WTC11 (cell line): ENCODE measurements at regions not wholly inside any gene's neighbourhood (a gene's known extent, or its start where the extent isn't known, plus 50 kb on each side); places are given as distances from the start of the nearest gene placed in this dataset.

Experiments used
- ATAC-seq: fragments of 200-7000 bp; cut with Tn5 transposase; 2 replicates; pipeline ENCODE4 v1.10.0; 2021; ENCODE audit warnings: mild to moderate bottlenecking, moderate library complexity
- CTCF ChIA-PET: fragments of 300-600 bp; sonication (Branson Sonifier 250); formaldehyde crosslinking; loops from one replicate; lab custom pipeline; 2021; ENCODE audit warnings: antibody characterized with exemption; lab: Charles Lee
- POLR2A ChIA-PET: fragments of 350-600 bp; sonication (Branson Sonifier 250); formaldehyde crosslinking; loops from one replicate; lab custom pipeline; 2021; ENCODE audit warnings: antibody characterized with exemption; lab: Charles Lee
- DNase-seq: peaks from one replicate; pipeline ENCODE4 v3.0.0; 2021; ENCODE audit warnings: low spot score
- H3K27ac Mint-ChIP-seq: 2 replicates; pipeline ENCODE4 v1.8.0; 2021; ENCODE audit warnings: mixed read lengths
- H3K27me3 Mint-ChIP-seq: 2 replicates; pipeline ENCODE4 v1.8.0; 2021; ENCODE audit warnings: low read depth, mild to moderate bottlenecking, moderate library complexity, mixed read lengths
- H3K36me3 Mint-ChIP-seq: 2 replicates; pipeline ENCODE4 v1.8.0; 2021; ENCODE audit warnings: mixed read lengths
- H3K4me1 Mint-ChIP-seq: 2 replicates; pipeline ENCODE4 v1.8.0; 2022; ENCODE audit warnings: mixed read lengths
- H3K4me3 Mint-ChIP-seq: 2 replicates; pipeline ENCODE4 v1.8.0; 2021; ENCODE audit warnings: mild to moderate bottlenecking, moderate library complexity, mixed read lengths
- H3K9me3 Mint-ChIP-seq: 2 replicates; pipeline ENCODE4 v1.8.0; 2021; ENCODE audit warnings: mixed read lengths
- AR ChIP-seq: fragments of 250-450 bp; sonication (Bioruptor Pico); IDR thresholded peaks from 2 replicates; pipeline ENCODE4 v1.9.0; 2021; ENCODE audit warnings: mild to moderate bottlenecking
- ELF4 ChIP-seq: sonication (generic); formaldehyde crosslinking; IDR thresholded peaks from 2 replicates; pipeline ENCODE4 v1.8.1; 2022; ENCODE audit warnings: low read depth, mild to moderate bottlenecking, moderate library complexity, missing genetic modification reagents
- EMX1 ChIP-seq: fragments of 250-450 bp; sonication (Bioruptor Pico); IDR thresholded peaks from 2 replicates; pipeline ENCODE4 v1.8.0; 2021; ENCODE audit warnings: mild to moderate bottlenecking
- ERG ChIP-seq: fragments of 250-450 bp; sonication (Bioruptor Pico); IDR thresholded peaks from 2 replicates; pipeline ENCODE4 v1.8.0; 2021; ENCODE audit warnings: mild to moderate bottlenecking
- IRF1 ChIP-seq: sonication (generic); formaldehyde crosslinking; IDR thresholded peaks from 2 replicates; pipeline ENCODE4 v1.8.0; 2023; ENCODE audit warnings: missing genetic modification reagents
- NFE2L1 ChIP-seq: sonication (generic); formaldehyde crosslinking; IDR thresholded peaks from 2 replicates; pipeline ENCODE4 v1.8.1; 2023; ENCODE audit warnings: missing genetic modification reagents
- OVOL2 ChIP-seq: fragments of 250-450 bp; sonication (Bioruptor Pico); IDR thresholded peaks from 2 replicates; pipeline ENCODE4 v1.9.0; 2021; ENCODE audit warnings: mild to moderate bottlenecking, borderline replicate concordance
- PREB ChIP-seq: sonication (generic); formaldehyde crosslinking; IDR thresholded peaks from 2 replicates; pipeline ENCODE4 v1.8.1; 2022; ENCODE audit warnings: mild to moderate bottlenecking, missing genetic modification reagents, moderate library complexity, borderline replicate concordance
- TEAD4 ChIP-seq: sonication (generic); formaldehyde crosslinking; IDR thresholded peaks from 2 replicates; pipeline ENCODE4 v1.8.0; 2022; ENCODE audit warnings: mild to moderate bottlenecking, missing genetic modification reagents
- USF1 ChIP-seq: sonication (generic); formaldehyde crosslinking; IDR thresholded peaks from 2 replicates; pipeline ENCODE4 v1.8.0; 2022; ENCODE audit warnings: mild to moderate bottlenecking, missing genetic modification reagents
- ZBTB21 ChIP-seq: sonication (generic); formaldehyde crosslinking; IDR thresholded peaks from 2 replicates; pipeline ENCODE4 v1.8.1; 2023; ENCODE audit warnings: mild to moderate bottlenecking, missing genetic modification reagents, borderline replicate concordance
- ZNF121 ChIP-seq: sonication (generic); formaldehyde crosslinking; IDR thresholded peaks from 2 replicates; pipeline ENCODE4 v1.8.0; 2023; ENCODE audit warnings: missing genetic modification reagents
- ZNF232 ChIP-seq: sonication (generic); formaldehyde crosslinking; IDR thresholded peaks from 2 replicates; pipeline ENCODE4 v1.8.0; 2022; ENCODE audit warnings: mild to moderate bottlenecking, missing genetic modification reagents
- ZNF396 ChIP-seq: fragments of 250-450 bp; sonication (Bioruptor Pico); IDR thresholded peaks from 2 replicates; pipeline ENCODE4 v1.8.0; 2021; ENCODE audit warnings: mild to moderate bottlenecking, moderate library complexity, borderline replicate concordance
- ZNF416 ChIP-seq: fragments of 250-450 bp; sonication (Bioruptor Pico); IDR thresholded peaks from 2 replicates; pipeline ENCODE4 v1.9.0; 2021; ENCODE audit warnings: mild to moderate bottlenecking, inconsistent platforms
- ZNF671 ChIP-seq: fragments of 250-450 bp; sonication (Bioruptor Pico); IDR thresholded peaks from 2 replicates; pipeline ENCODE4 v1.8.0; 2021; ENCODE audit warnings: mild to moderate bottlenecking
- TF ChIP-seq, protein P1 (sequence below): sonication (generic); formaldehyde crosslinking; IDR thresholded peaks from 2 replicates; pipeline ENCODE4 v1.8.0; 2023; ENCODE audit warnings: missing genetic modification reagents, mild to moderate bottlenecking, borderline replicate concordance
- TF ChIP-seq, protein P2 (sequence below): sonication (generic); formaldehyde crosslinking; conservative IDR thresholded peaks from 2 replicates; pipeline ENCODE4 v1.8.1; 2022; ENCODE audit warnings: mild to moderate bottlenecking, missing genetic modification reagents

- CTCF ChIA-PET = no interaction called here
- Mint-ChIP-seq H3K4me3 (no peak overlapping the region), H3K36me3 (peaks cover 78% of the 10 kb centered on the region), H3K27me3 (peaks cover 5% of the 10 kb centered on the region; the same call in 1 of the 2 replicates), H3K27ac (no peak overlapping the region), H3K9me3 (peaks cover 86% of the 10 kb centered on the region), H3K4me1 (no peaks in the 10 kb centered on the region)
- ATAC-seq (no peak), DNase-seq (no peak)
- no peak for TF ChIP-seq IRF1 (CRISPR knock-in tag)
- POLR2A ChIA-PET = no interaction called here
Measured at GRCh38 chr2:5587766-5588165, 104.4 kb upstream of the SOX11 start.

DNA sequence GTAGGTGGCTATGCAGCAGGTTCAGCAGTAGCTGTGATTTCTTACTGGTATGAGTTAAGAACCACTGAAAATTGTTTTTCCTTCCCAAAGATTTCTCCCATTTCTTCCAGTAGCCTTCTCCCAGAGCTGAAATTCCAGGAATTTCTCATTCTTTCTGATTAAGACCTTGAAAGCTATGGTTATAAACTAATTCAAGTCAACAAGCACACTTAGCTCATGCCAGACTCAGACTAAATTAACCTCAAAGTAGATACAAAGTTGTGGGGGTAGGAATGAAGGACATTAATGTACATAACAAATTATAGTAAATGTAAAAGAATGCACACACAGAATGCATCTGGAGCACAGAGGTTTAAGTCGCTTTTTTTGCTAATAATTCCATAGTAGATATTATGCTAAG, 103.6 kb upstream of the SOX11 start:
- peaks cover 87% of the 10 kb centered on the region for H3K9me3 Mint-ChIP-seq
- ChIA-PET POLR2A (no interaction called here), CTCF (no interaction called here)
- H3K4me3 Mint-ChIP-seq = no peak overlapping the region
- no peak for ATAC-seq
- H3K4me1 Mint-ChIP-seq = no peaks in the 10 kb centered on the region
- H3K27me3 Mint-ChIP-seq = peaks cover 5% of the 10 kb centered on the region; the same call in 1 of the 2 replicates
- H3K36me3 Mint-ChIP-seq = peaks cover 78% of the 10 kb centered on the region
- no peak for TF ChIP-seq IRF1 (CRISPR knock-in tag)
- no peak for TF ChIP-seq PREB (CRISPR knock-in tag)
- TF ChIP-seq ELF4 (CRISPR knock-in tag) = no peak
- TF ChIP-seq ZNF121 (CRISPR knock-in tag) = no peak
- TF ChIP-seq ZBTB21 (CRISPR knock-in tag) = no peak
- TF ChIP-seq, all 79 proteins: peak for 0
- no peak for DNase-seq
- H3K27ac Mint-ChIP-seq = no peak overlapping the region

GRCh38 chr2:5589183-5589582, 103.0 kb upstream of the SOX11 start:
- Mint-ChIP-seq H3K27me3 (peaks cover 5% of the 10 kb centered on the region; the same call in 1 of the 2 replicates), H3K4me1 (no peaks in the 10 kb centered on the region), H3K36me3 (peaks cover 81% of the 10 kb centered on the region), H3K4me3 (no peak overlapping the region), H3K9me3 (peaks cover 90% of the 10 kb centered on the region), H3K27ac (no peak overlapping the region)
- ChIA-PET POLR2A (no interaction called here), CTCF (no interaction called here)
- DNase-seq (no peak), ATAC-seq (no peak)
- TF ChIP-seq EMX1 (CRISPR knock-in tag) (no peak), TEAD4 (no peak), PREB (CRISPR knock-in tag) (no peak), NFE2L1 (CRISPR knock-in tag) (no peak), ERG (CRISPR knock-in tag) (no peak), USF1 (CRISPR knock-in tag) (no peak), ZNF416 (no peak), AR (CRISPR knock-in tag) (no peak), ZNF671 (CRISPR knock-in tag) (no peak), OVOL2 (CRISPR knock-in tag) (no peak), ZNF396 (CRISPR knock-in tag) (no peak), ZNF232 (CRISPR knock-in tag) (no peak)
- TF ChIP-seq, protein P1, sequence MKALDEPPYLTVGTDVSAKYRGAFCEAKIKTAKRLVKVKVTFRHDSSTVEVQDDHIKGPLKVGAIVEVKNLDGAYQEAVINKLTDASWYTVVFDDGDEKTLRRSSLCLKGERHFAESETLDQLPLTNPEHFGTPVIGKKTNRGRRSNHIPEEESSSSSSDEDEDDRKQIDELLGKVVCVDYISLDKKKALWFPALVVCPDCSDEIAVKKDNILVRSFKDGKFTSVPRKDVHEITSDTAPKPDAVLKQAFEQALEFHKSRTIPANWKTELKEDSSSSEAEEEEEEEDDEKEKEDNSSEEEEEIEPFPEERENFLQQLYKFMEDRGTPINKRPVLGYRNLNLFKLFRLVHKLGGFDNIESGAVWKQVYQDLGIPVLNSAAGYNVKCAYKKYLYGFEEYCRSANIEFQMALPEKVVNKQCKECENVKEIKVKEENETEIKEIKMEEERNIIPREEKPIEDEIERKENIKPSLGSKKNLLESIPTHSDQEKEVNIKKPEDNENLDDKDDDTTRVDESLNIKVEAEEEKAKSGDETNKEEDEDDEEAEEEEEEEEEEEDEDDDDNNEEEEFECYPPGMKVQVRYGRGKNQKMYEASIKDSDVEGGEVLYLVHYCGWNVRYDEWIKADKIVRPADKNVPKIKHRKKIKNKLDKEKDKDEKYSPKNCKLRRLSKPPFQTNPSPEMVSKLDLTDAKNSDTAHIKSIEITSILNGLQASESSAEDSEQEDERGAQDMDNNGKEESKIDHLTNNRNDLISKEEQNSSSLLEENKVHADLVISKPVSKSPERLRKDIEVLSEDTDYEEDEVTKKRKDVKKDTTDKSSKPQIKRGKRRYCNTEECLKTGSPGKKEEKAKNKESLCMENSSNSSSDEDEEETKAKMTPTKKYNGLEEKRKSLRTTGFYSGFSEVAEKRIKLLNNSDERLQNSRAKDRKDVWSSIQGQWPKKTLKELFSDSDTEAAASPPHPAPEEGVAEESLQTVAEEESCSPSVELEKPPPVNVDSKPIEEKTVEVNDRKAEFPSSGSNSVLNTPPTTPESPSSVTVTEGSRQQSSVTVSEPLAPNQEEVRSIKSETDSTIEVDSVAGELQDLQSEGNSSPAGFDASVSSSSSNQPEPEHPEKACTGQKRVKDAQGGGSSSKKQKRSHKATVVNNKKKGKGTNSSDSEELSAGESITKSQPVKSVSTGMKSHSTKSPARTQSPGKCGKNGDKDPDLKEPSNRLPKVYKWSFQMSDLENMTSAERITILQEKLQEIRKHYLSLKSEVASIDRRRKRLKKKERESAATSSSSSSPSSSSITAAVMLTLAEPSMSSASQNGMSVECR (CRISPR knock-in tag) = no peak
- TF ChIP-seq, protein P2, sequence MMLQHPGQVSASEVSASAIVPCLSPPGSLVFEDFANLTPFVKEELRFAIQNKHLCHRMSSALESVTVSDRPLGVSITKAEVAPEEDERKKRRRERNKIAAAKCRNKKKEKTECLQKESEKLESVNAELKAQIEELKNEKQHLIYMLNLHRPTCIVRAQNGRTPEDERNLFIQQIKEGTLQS (CRISPR knock-in tag) = no peak
